Choroid plexus epithelial cell (primary cell): ENCODE measurements at regions not wholly inside any gene's neighbourhood (a gene's known extent, or its start where the extent isn't known, plus 50 kb on each side); places are given as distances from the start of the nearest gene placed in this dataset.

Source experiments
- DNase-seq: peaks from one replicate; pipeline ENCODE4 v3.0.0-alpha.2; 2010; ENCODE audit warnings: low read depth
- H3K4me3 ChIP-seq: 2 replicates; pipeline ENCODE4 v1.5.1; 2011; ENCODE audit warnings: low read depth, mild to moderate bottlenecking, control low read depth, low read length, moderate library complexity
- CTCF ChIP-seq: conservative IDR thresholded peaks from 2 replicates; pipeline ENCODE4 v1.5.1; 2011; ENCODE audit warnings: low read depth, mild to moderate bottlenecking, control low read depth, inconsistent platforms, low read length, moderate library complexity

- H3K4me3 ChIP-seq, result no peak overlapping the region
- DNase-seq, result no peak
- no peak for TF ChIP-seq CTCF
These were observed 89.6 kb downstream of the DDX1 start for GRCh38 chr2:15681089-15681885.

- H3K4me3 ChIP-seq, result no peak overlapping the region
- no peak for TF ChIP-seq CTCF
These were observed 90.7 kb downstream of the DDX1 start for GRCh38 chr2:15682354-15682753.

GRCh38 chr2:15684161-15685039 lies 92.7 kb downstream of the DDX1 start:
- H3K4me3 ChIP-seq, result no peak overlapping the region
- DNase-seq, result no peak
- no peak for TF ChIP-seq CTCF

More at GRCh38 chr2:15682354-15682753, 90.7 kb downstream of the DDX1 start:
- DNase-seq, result no peak

GRCh38 chr2:15685143-15685542 lies 93.5 kb downstream of the DDX1 start:
- no peak for DNase-seq
- H3K4me3 ChIP-seq, result no peak overlapping the region
- no peak for TF ChIP-seq CTCF

- H3K4me3 ChIP-seq, result no peak overlapping the region
- no peak for TF ChIP-seq CTCF
- no peak for DNase-seq
These were observed 95.0 kb downstream of the DDX1 start for GRCh38 chr2:15686643-15687042.

GRCh38 chr2:15687243-15687642 lies 95.6 kb downstream of the DDX1 start:
- no peak for TF ChIP-seq CTCF
- H3K4me3 ChIP-seq, result no peak overlapping the region
- no peak for DNase-seq

- no peak overlapping the region for H3K4me3 ChIP-seq
- TF ChIP-seq CTCF, result no peak
- DNase-seq, result no peak
These were observed 96.1 kb downstream of the DDX1 start for GRCh38 chr2:15687720-15688119.
